Ascending aorta (tissue), 2 donors: ENCODE measurements at regions not wholly inside any gene's neighbourhood (a gene's known extent, or its start where the extent isn't known, plus 50 kb on each side); places are given as distances from the start of the nearest gene placed in this dataset.

ENCODE experiments used
- DNase-seq, 2 donors: peaks; one replicate each; pipeline ENCODE4 v3.0.0-alpha.2; 2019; ENCODE audit warnings: low spot score in 2 of 2
- H3K27ac ChIP-seq, 2 donors: fragments of 200-600 bp; sonication (generic); one replicate each; pipeline ENCODE4 v1.5.1; 2016 to 2017; ENCODE audit warnings: mild to moderate bottlenecking in 1 of 2
- H3K27me3 ChIP-seq: fragments of 200-600 bp; sonication (generic); one replicate; pipeline ENCODE4 v1.5.1; 2017
- H3K36me3 ChIP-seq, 2 donors: fragments of 200-600 bp; sonication (generic); one replicate each; pipeline ENCODE4 v1.5.1; 2016
- H3K4me1 ChIP-seq, 2 donors: fragments of 200-600 bp; sonication (generic); one replicate each; pipeline ENCODE4 v1.5.1; 2016 to 2017; ENCODE audit warnings: mild to moderate bottlenecking in 1 of 2
- H3K4me3 ChIP-seq, 2 donors: fragments of 200-600 bp; sonication (generic); one replicate each; pipeline ENCODE4 v1.5.1; 2016 to 2017; ENCODE audit warnings: mild to moderate bottlenecking in 1 of 2
- H3K9me3 ChIP-seq, 2 donors: fragments of 200-600 bp; sonication (generic); one replicate each; pipeline ENCODE4 v1.5.1; 2016
- CTCF ChIP-seq, 3 experiments: fragments of 200-600 bp in 2 of 3; fragments of 450-650 bp in 1 of 3; sonication (generic) in 2 of 3; IDR thresholded peaks; one replicate each; pipeline ENCODE4 v1.5.1; 2016 to 2019; ENCODE audit warnings: antibody characterized with exemption in 3 of 3, mild to moderate bottlenecking in 1 of 3, moderate library complexity in 1 of 3
- intact Hi-C: fragments of 100-400 bp; cut with DNase I; formaldehyde crosslinking; loops from one replicate; pipeline ENCODE4 v1.15.1; 2023

DNA sequence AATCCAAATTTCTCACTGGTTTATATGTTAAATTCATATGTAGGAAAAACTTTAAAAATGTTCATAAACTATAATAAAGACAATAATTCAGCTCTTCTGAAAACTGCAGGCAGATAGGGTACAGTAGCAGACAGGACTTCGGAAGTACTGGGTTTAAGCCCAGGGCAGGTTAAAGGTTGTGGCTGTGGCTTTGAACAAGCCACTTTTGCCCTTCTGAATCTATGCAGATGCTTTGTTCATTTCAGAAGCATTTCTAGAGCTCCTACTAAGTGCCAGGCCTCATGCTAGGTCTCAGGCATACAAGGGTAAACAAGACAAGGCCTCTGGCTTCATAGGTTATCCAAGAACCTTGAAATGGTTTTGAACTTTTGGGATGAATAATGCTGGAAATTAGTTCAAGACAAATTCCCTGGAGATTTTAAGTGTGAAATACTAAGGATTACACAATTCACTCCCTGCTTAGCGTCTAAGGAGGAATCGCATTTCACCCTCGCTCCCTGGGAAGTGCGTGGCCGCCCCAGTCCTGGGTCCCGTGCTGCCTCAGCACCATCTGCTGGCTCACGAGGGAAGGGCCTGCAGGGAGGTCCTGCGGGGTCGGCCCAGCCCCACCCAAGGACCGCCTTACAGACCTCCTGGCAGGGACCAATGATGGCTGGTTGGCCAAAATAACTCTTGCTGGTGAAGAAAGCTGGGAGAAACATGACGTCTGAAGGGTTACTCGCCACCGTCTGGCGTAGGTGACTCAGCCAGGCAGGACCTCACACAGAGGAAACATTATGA, 67.7 kb upstream of the L3MBTL4 start:
- Histone ChIP-seq H3K27ac (no peak overlapping the region), H3K4me3 (no peak overlapping the region), H3K4me1 (no peaks in the 10 kb centered on the region), H3K27me3 (no peaks in the 10 kb centered on the region), H3K9me3 (no peaks in the 10 kb centered on the region), H3K36me3 (no peaks in the 10 kb centered on the region)
- peak; percentile 31 to 36 (median 33) for TF ChIP-seq CTCF (IDR thresholded peaks at IDR 0.05)
- intact Hi-C loops, result no loop called here
- peak in 1 of 2 donors; percentile 68 for DNase-seq

GRCh38 chr18:6484659-6485058, 69.9 kb upstream of the L3MBTL4 start:
- H3K9me3 ChIP-seq, result no peaks in the 10 kb centered on the region
- TF ChIP-seq CTCF (IDR thresholded peaks at IDR 0.05), result no peak
- no peak overlapping the region for H3K27ac ChIP-seq
- intact Hi-C loops, result no loop called here
- no peak for DNase-seq
- no peaks in the 10 kb centered on the region for H3K27me3 ChIP-seq
- H3K4me1 ChIP-seq, result no peaks in the 10 kb centered on the region
- H3K4me3 ChIP-seq, result no peak overlapping the region
- no peaks in the 10 kb centered on the region for H3K36me3 ChIP-seq

- DNase-seq, result no peak
- TF ChIP-seq CTCF (IDR thresholded peaks at IDR 0.05), result no peak
- H3K27me3 ChIP-seq, result no peaks in the 10 kb centered on the region
- H3K4me3 ChIP-seq, result no peak overlapping the region
- intact Hi-C loops, result no loop called here
- no peaks in the 10 kb centered on the region for H3K9me3 ChIP-seq
- no peak overlapping the region for H3K27ac ChIP-seq
- no peaks in the 10 kb centered on the region for H3K4me1 ChIP-seq
- no peaks in the 10 kb centered on the region for H3K36me3 ChIP-seq
Observed at GRCh38 chr18:6486313-6486712, 71.6 kb upstream of the L3MBTL4 start.

GRCh38 chr18:6486764-6487426, 72.2 kb upstream of the L3MBTL4 start:
- no peak overlapping the region for H3K4me3 ChIP-seq
- no peaks in the 10 kb centered on the region for H3K27me3 ChIP-seq
- H3K27ac ChIP-seq, result no peak overlapping the region
- H3K9me3 ChIP-seq, result no peaks in the 10 kb centered on the region
- no peak for TF ChIP-seq CTCF (IDR thresholded peaks at IDR 0.05)
- no peaks in the 10 kb centered on the region for H3K4me1 ChIP-seq
- intact Hi-C loops, result no loop called here
- no peak for DNase-seq
- no peaks in the 10 kb centered on the region for H3K36me3 ChIP-seq

DNA sequence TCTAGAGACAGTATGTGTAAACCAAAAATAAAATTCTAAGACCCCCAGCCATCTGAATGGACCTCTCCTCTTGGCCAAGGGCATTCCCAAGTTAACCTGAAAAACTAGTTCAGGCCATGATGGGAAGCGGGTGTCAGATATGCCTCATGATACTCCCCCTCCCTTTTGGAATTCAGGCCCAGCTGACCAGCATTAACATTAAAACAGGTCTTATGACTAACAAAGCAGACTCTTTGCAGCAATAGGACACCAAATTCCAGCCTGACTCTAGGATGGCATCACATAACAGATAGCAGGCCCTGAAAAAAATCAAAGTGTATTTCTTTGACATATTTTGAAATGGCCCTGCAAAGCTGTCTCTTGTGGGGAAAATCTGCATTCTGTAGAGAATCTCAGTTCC, 73.3 kb upstream of the L3MBTL4 start:
- Histone ChIP-seq H3K36me3 (no peaks in the 10 kb centered on the region), H3K27me3 (no peaks in the 10 kb centered on the region), H3K4me3 (no peak overlapping the region), H3K4me1 (no peaks in the 10 kb centered on the region), H3K27ac (no peak overlapping the region), H3K9me3 (no peaks in the 10 kb centered on the region)
- intact Hi-C loops, result no loop called here
- no peak for TF ChIP-seq CTCF (IDR thresholded peaks at IDR 0.05)
- no peak for DNase-seq
